ENCODE measurements at regions not wholly inside any gene's neighbourhood (a gene's known extent, or its start where the extent isn't known, plus 50 kb on each side); places are given as distances from the start of the nearest gene placed in this dataset.

DNA sequence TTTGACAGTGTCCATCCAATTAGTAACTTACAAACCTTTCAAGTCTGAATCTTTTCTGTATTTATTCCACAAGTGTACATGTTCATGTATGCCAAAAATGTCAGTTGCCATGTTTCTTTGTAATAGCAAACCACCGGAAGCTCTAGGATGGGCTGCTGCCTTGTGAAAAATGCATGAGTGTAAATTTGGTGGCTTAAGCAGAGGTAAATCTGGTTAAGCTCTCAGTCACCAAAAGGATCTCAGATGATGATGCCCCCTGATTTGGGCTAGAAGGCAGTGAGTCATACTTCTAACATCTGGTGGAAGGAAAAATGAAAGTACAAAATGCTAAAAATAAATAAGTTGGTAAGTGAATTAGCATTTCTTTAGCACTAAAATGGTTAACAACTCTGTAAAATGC lies 567.5 kb downstream of the ELAVL2 start:
- TF ChIP-seq, protein P1, sequence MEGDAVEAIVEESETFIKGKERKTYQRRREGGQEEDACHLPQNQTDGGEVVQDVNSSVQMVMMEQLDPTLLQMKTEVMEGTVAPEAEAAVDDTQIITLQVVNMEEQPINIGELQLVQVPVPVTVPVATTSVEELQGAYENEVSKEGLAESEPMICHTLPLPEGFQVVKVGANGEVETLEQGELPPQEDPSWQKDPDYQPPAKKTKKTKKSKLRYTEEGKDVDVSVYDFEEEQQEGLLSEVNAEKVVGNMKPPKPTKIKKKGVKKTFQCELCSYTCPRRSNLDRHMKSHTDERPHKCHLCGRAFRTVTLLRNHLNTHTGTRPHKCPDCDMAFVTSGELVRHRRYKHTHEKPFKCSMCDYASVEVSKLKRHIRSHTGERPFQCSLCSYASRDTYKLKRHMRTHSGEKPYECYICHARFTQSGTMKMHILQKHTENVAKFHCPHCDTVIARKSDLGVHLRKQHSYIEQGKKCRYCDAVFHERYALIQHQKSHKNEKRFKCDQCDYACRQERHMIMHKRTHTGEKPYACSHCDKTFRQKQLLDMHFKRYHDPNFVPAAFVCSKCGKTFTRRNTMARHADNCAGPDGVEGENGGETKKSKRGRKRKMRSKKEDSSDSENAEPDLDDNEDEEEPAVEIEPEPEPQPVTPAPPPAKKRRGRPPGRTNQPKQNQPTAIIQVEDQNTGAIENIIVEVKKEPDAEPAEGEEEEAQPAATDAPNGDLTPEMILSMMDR (IDR thresholded peaks at IDR 0.05): no peak
- no peak for TF ChIP-seq EP300 (IDR thresholded peaks at IDR 0.05)
- no peak for TF ChIP-seq POLR2A (IDR thresholded peaks at IDR 0.05)

Measured in tibial nerve (tissue), 4 donors.